ENCODE measurements at regions not wholly inside any gene's neighbourhood (a gene's known extent, or its start where the extent isn't known, plus 50 kb on each side); places are given as distances from the start of the nearest gene placed in this dataset.

GRCh38 chr4:32192363-32192762, 1472.2 kb downstream of the PCDH7 start:
- no peak for FAIRE-seq

GRCh38 chr4:32192991-32193390, 1472.8 kb downstream of the PCDH7 start:
- FAIRE-seq = no peak

- no peak for FAIRE-seq
Observed at GRCh38 chr4:32196950-32197688, 1477.0 kb downstream of the PCDH7 start.

GRCh38 chr4:32199639-32200038, 1479.5 kb downstream of the PCDH7 start:
- no peak for FAIRE-seq

- FAIRE-seq = no peak
Observed at GRCh38 chr4:32203340-32203739, 1483.2 kb downstream of the PCDH7 start.

- no peak for FAIRE-seq
Observed at GRCh38 chr4:32206756-32207155, 1486.6 kb downstream of the PCDH7 start.

- no peak for FAIRE-seq
Observed at GRCh38 chr4:32207456-32207855, 1487.3 kb downstream of the PCDH7 start.

GRCh38 chr4:32215277-32215676, 1495.1 kb downstream of the PCDH7 start:
- FAIRE-seq = no peak

- no peak for FAIRE-seq
Observed at GRCh38 chr4:32216502-32216901, 1496.3 kb downstream of the PCDH7 start.

- FAIRE-seq = no peak
Observed at GRCh38 chr4:32219306-32220075, 1499.3 kb downstream of the PCDH7 start.

GRCh38 chr4:32226204-32226603, 1506.0 kb downstream of the PCDH7 start:
- no peak for FAIRE-seq

- FAIRE-seq = no peak
Observed at GRCh38 chr4:32226733-32227132, 1506.6 kb downstream of the PCDH7 start.

GRCh38 chr4:32243926-32244325, 1523.8 kb downstream of the PCDH7 start:
- no peak for FAIRE-seq

- no peak for FAIRE-seq
Observed at GRCh38 chr4:32249040-32249439, 1528.9 kb downstream of the PCDH7 start.

GRCh38 chr4:32251126-32251525, 1531.0 kb downstream of the PCDH7 start:
- no peak for FAIRE-seq

GRCh38 chr4:32251926-32252325, 1531.8 kb downstream of the PCDH7 start:
- no peak for FAIRE-seq

GRCh38 chr4:32254216-32254615, 1534.0 kb downstream of the PCDH7 start:
- FAIRE-seq = no peak

- FAIRE-seq = no peak
Observed at GRCh38 chr4:32258986-32259385, 1538.8 kb downstream of the PCDH7 start.

- no peak for FAIRE-seq
Observed at GRCh38 chr4:32261196-32261595, 1541.0 kb downstream of the PCDH7 start.

- no peak for FAIRE-seq
Observed at GRCh38 chr4:32268863-32269262, 1548.7 kb downstream of the PCDH7 start.

- no peak for FAIRE-seq
Observed at GRCh38 chr4:32290102-32290501, 1569.9 kb downstream of the PCDH7 start.

- no peak for FAIRE-seq
Observed at GRCh38 chr4:32318926-32319325, 1598.8 kb downstream of the PCDH7 start.

GRCh38 chr4:32321421-32321820, 1601.3 kb downstream of the PCDH7 start:
- no peak for FAIRE-seq

GRCh38 chr4:32334759-32335158, 1614.6 kb downstream of the PCDH7 start:
- no peak for FAIRE-seq

Measured in endometrium (tissue), 2 donors.